ENCODE measurements at regions not wholly inside any gene's neighbourhood (a gene's known extent, or its start where the extent isn't known, plus 50 kb on each side); places are given as distances from the start of the nearest gene placed in this dataset.

DNA sequence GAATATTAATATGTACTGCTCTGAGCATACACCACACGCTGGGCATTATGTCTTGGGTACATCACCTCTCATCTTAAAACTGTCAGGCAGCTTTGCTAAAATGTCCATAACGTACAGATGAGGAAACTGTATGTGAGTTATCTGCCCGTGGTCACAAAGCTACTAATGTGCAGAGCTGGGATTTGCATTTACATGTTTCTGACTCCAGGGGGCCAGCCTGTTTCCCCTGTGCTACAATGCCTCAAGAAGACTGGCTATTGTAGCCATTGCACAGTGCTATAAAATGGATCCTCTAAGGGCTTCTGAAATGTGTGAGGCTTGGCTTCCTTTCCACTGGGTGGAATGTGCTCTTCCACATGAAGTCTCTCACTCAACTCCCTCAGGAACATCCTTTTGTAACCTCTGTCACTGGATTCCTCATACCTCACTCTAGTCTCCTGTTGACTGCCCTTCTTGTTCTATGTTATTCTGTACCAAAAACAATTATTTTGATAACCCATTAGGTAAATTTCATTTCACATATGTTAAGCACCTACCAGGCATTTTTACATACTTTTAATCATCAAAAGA is 95.6 kb upstream of the HTR2A start:
- TF ChIP-seq ZNF274 (IDR thresholded peaks at IDR 0.05; ENCODE audit: low read length) (no peak), ZNF274 (tag by site-specific recombination; IDR thresholded peaks at IDR 0.05; ENCODE audit: borderline replicate concordance) (no peak), ZBTB1 (tag by site-specific recombination; IDR thresholded peaks at IDR 0.05) (no peak), SALL2 (tag by site-specific recombination; IDR thresholded peaks at IDR 0.05; ENCODE audit: borderline replicate concordance) (no peak)
- TF ChIP-seq, protein P1, sequence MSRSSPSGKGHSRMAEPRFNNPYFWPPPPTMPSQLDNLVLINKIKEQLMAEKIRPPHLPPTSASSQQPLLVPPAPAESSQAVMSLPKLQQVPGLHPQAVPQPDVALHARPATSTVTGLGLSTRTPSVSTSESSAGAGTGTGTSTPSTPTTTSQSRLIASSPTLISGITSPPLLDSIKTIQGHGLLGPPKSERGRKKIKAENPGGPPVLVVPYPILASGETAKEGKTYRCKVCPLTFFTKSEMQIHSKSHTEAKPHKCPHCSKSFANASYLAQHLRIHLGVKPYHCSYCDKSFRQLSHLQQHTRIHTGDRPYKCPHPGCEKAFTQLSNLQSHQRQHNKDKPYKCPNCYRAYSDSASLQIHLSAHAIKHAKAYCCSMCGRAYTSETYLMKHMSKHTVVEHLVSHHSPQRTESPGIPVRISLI (tag by site-specific recombination; IDR thresholded peaks at IDR 0.05) = no peak
- TF ChIP-seq, protein P2, sequence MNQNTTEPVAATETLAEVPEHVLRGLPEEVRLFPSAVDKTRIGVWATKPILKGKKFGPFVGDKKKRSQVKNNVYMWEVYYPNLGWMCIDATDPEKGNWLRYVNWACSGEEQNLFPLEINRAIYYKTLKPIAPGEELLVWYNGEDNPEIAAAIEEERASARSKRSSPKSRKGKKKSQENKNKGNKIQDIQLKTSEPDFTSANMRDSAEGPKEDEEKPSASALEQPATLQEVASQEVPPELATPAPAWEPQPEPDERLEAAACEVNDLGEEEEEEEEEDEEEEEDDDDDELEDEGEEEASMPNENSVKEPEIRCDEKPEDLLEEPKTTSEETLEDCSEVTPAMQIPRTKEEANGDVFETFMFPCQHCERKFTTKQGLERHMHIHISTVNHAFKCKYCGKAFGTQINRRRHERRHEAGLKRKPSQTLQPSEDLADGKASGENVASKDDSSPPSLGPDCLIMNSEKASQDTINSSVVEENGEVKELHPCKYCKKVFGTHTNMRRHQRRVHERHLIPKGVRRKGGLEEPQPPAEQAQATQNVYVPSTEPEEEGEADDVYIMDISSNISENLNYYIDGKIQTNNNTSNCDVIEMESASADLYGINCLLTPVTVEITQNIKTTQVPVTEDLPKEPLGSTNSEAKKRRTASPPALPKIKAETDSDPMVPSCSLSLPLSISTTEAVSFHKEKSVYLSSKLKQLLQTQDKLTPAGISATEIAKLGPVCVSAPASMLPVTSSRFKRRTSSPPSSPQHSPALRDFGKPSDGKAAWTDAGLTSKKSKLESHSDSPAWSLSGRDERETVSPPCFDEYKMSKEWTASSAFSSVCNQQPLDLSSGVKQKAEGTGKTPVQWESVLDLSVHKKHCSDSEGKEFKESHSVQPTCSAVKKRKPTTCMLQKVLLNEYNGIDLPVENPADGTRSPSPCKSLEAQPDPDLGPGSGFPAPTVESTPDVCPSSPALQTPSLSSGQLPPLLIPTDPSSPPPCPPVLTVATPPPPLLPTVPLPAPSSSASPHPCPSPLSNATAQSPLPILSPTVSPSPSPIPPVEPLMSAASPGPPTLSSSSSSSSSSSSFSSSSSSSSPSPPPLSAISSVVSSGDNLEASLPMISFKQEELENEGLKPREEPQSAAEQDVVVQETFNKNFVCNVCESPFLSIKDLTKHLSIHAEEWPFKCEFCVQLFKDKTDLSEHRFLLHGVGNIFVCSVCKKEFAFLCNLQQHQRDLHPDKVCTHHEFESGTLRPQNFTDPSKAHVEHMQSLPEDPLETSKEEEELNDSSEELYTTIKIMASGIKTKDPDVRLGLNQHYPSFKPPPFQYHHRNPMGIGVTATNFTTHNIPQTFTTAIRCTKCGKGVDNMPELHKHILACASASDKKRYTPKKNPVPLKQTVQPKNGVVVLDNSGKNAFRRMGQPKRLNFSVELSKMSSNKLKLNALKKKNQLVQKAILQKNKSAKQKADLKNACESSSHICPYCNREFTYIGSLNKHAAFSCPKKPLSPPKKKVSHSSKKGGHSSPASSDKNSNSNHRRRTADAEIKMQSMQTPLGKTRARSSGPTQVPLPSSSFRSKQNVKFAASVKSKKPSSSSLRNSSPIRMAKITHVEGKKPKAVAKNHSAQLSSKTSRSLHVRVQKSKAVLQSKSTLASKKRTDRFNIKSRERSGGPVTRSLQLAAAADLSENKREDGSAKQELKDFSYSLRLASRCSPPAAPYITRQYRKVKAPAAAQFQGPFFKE (tag by site-specific recombination; IDR thresholded peaks at IDR 0.05; ENCODE audit: borderline replicate concordance) = no peak
